H1 (cell line): ENCODE measurements at regions not wholly inside any gene's neighbourhood (a gene's known extent, or its start where the extent isn't known, plus 50 kb on each side); places are given as distances from the start of the nearest gene placed in this dataset.

ENCODE experiments used
- CTCF ChIA-PET: fragments of 300-600 bp; sonication (Branson Sonifier 250); formaldehyde crosslinking; loops from one replicate; lab custom pipeline; 2021; ENCODE audit not compliant: partially characterized antibody; lab: Charles Lee
- POLR2A ChIA-PET: fragments of 300-600 bp; sonication (Branson Sonifier 250); formaldehyde crosslinking; loops from one replicate; lab custom pipeline; 2021; ENCODE audit warnings: inconsistent platforms; ENCODE audit not compliant: partially characterized antibody; lab: Charles Lee
- DNase-seq, 2 experiments: peaks; one replicate each; pipeline versions ENCODE4 v3.0.0 to v3.0.0-alpha.2; 2010 to 2022; ENCODE audit warnings: low spot score in 2 of 2, low read depth in 1 of 2, mixed read lengths in 1 of 2
- FAIRE-seq: peaks from 2 replicates; lab custom pipeline; 2011; peaks lifted over from hg19 to GRCh38; lab: Jason Lieb, UNC
- H2AFZ ChIP-seq: 2 replicates; pipeline ENCODE4 v1.8.1; 2012; ENCODE audit warnings: low read length, inconsistent platforms
- H2AK5ac ChIP-seq: 2 replicates; pipeline ENCODE4 v1.6.1; 2013; ENCODE audit warnings: low read depth, low read length
- H2BK120ac ChIP-seq: replicated peaks from 2 replicates; pipeline ENCODE3; 2013; ENCODE audit warnings: low read depth, low read length, inconsistent platforms
- H2BK12ac ChIP-seq: 2 replicates; pipeline ENCODE4 v1.6.1; 2013; ENCODE audit warnings: low read depth, low read length
- H2BK15ac ChIP-seq: 2 replicates; pipeline ENCODE4 v1.6.1; 2013; ENCODE audit warnings: low read length
- H2BK20ac ChIP-seq: 2 replicates; pipeline ENCODE4 v1.6.1; 2013; ENCODE audit warnings: low read length
- H2BK5ac ChIP-seq: 2 replicates; pipeline ENCODE4 v1.6.1; 2013; ENCODE audit warnings: low read depth, low read length
- H3K14ac ChIP-seq: 2 replicates; pipeline ENCODE4 v1.6.1; 2013; ENCODE audit warnings: inconsistent platforms; ENCODE audit not compliant: insufficient read length
- H3K18ac ChIP-seq: 2 replicates; pipeline ENCODE4 v1.6.1; 2013; ENCODE audit warnings: low read length; ENCODE audit errors: extremely low read depth
- H3K23ac ChIP-seq: 2 replicates; pipeline ENCODE4 v1.6.1; 2013; ENCODE audit warnings: inconsistent platforms; ENCODE audit not compliant: insufficient read length
- H3K23me2 ChIP-seq: 2 replicates; pipeline ENCODE4 v1.6.1; 2013; ENCODE audit warnings: low read depth, low read length
- H3K27ac ChIP-seq: 2 replicates; pipeline ENCODE4 v1.6.1; 2011; ENCODE audit warnings: low read depth, low read length, inconsistent platforms
- H3K27me3 ChIP-seq, 4 experiments: replicated peaks in 1 of 4; 1 replicate in 1 of 4; 2 replicates in 3 of 4; pipeline versions ENCODE4 v1.6.1 to v1.8.1; 2011 to 2013; ENCODE audit warnings: low read length in 3 of 4, mild to moderate bottlenecking in 3 of 4, inconsistent platforms in 2 of 4, mixed read lengths in 2 of 4, moderate library complexity in 1 of 4; ENCODE audit not compliant: control insufficient read depth in 3 of 4, insufficient read depth in 3 of 4; ENCODE audit errors: extremely low read depth in 1 of 4
- H3K36me3 ChIP-seq, 4 experiments: 2 replicates each; pipeline versions ENCODE4 v1.6.1 to v1.8.1; 2011 to 2013; ENCODE audit warnings: mild to moderate bottlenecking in 4 of 4, low read length in 3 of 4, moderate library complexity in 2 of 4, control low read depth in 1 of 4, inconsistent platforms in 1 of 4; ENCODE audit not compliant: insufficient read depth in 4 of 4, control insufficient read depth in 2 of 4
- H3K4ac ChIP-seq: replicated peaks from 2 replicates; pipeline ENCODE3; 2013; ENCODE audit warnings: low read length, low read depth, mixed read lengths, inconsistent platforms; ENCODE audit not compliant: insufficient read length
- H3K4me1 ChIP-seq, 4 experiments: replicated peaks in 1 of 4; 1 replicate in 1 of 4; 2 replicates in 3 of 4; pipeline versions ENCODE4 v1.6.1 to v1.8.1; 2011 to 2013; ENCODE audit warnings: low read length in 3 of 4, inconsistent platforms in 2 of 4, mixed read lengths in 1 of 4; ENCODE audit not compliant: insufficient read depth in 4 of 4, control insufficient read depth in 3 of 4
- H3K4me2 ChIP-seq, 2 experiments: 2 replicates each; pipeline versions ENCODE4 v1.6.1 to v1.8.1; 2011 to 2013; ENCODE audit warnings: low read depth in 2 of 2, low read length in 2 of 2, control low read depth in 1 of 2, inconsistent platforms in 1 of 2, mild to moderate bottlenecking in 1 of 2; ENCODE audit not compliant: insufficient read depth in 1 of 2
- H3K4me3 ChIP-seq, 4 experiments: fragments of 200-600, 300-600 bp in 1 of 4; sonication (generic), shearing (Covaris generic), sonication (Bioruptor Twin) in 1 of 4; 2 replicates each; pipeline versions ENCODE4 v1.5.1 to v1.8.1; 2011 to 2016; ENCODE audit warnings: low read length in 4 of 4, low read depth in 3 of 4, control low read depth in 2 of 4, inconsistent platforms in 2 of 4, mild to moderate bottlenecking in 2 of 4, mixed read lengths in 1 of 4, moderate library complexity in 1 of 4; ENCODE audit not compliant: insufficient read depth in 2 of 4; ENCODE audit errors: extremely low read depth in 1 of 4
- H3K56ac ChIP-seq: replicated peaks from 2 replicates; pipeline ENCODE3; 2013; ENCODE audit warnings: low read depth, mild to moderate bottlenecking, mixed read lengths, low read length, inconsistent platforms; ENCODE audit not compliant: insufficient read length
- H3K79me1 ChIP-seq: 2 replicates; pipeline ENCODE4 v1.6.1; 2013; ENCODE audit warnings: low read depth, low read length, control low read depth
- H3K79me2 ChIP-seq, 2 experiments: 2 replicates each; pipeline versions ENCODE4 v1.6.1 to v1.8.1; 2012 to 2013; ENCODE audit warnings: low read length in 2 of 2, mild to moderate bottlenecking in 2 of 2, inconsistent platforms in 1 of 2; ENCODE audit not compliant: insufficient read depth in 2 of 2, control insufficient read depth in 1 of 2
- H3K9ac ChIP-seq, 4 experiments: replicated peaks in 1 of 4; 1 replicate in 1 of 4; 2 replicates in 3 of 4; pipeline versions ENCODE4 v1.6.1 to v1.8.1; 2011 to 2013; ENCODE audit warnings: low read depth in 3 of 4, low read length in 3 of 4, control low read depth in 2 of 4, mild to moderate bottlenecking in 2 of 4, moderate library complexity in 2 of 4, inconsistent platforms in 1 of 4; ENCODE audit errors: extremely low read depth in 1 of 4
- H3K9me3 ChIP-seq, 2 experiments: 2 replicates each; pipeline versions ENCODE4 v1.6.1 to v1.8.1; 2012 to 2013; ENCODE audit warnings: mild to moderate bottlenecking in 2 of 2, moderate library complexity in 2 of 2, control low read depth in 1 of 2, inconsistent platforms in 1 of 2, low read depth in 1 of 2, low read length in 1 of 2, mixed read lengths in 1 of 2; ENCODE audit not compliant: insufficient read depth in 2 of 2
- H4K20me1 ChIP-seq, 2 experiments: replicated peaks in 1 of 2; 2 replicates each; pipeline versions ENCODE3 to v1.8.1; 2011 to 2013; ENCODE audit warnings: inconsistent platforms in 2 of 2, low read length in 2 of 2, mild to moderate bottlenecking in 1 of 2; ENCODE audit not compliant: insufficient read depth in 2 of 2, control insufficient read depth in 1 of 2
- H4K5ac ChIP-seq: 2 replicates; pipeline ENCODE4 v1.6.1; 2013; ENCODE audit warnings: low read length, low read depth, mixed read lengths, inconsistent platforms; ENCODE audit not compliant: insufficient read length
- H4K8ac ChIP-seq: 2 replicates; pipeline ENCODE4 v1.8.0; 2013; ENCODE audit warnings: mild to moderate bottlenecking, moderate library complexity, low read length, inconsistent platforms; ENCODE audit not compliant: insufficient read depth; ENCODE audit errors: extremely low read depth
- H4K91ac ChIP-seq: replicated peaks from 2 replicates; pipeline ENCODE3; 2013; ENCODE audit warnings: low read length, mixed read lengths, inconsistent platforms; ENCODE audit not compliant: insufficient read length
- ATF2 ChIP-seq: IDR thresholded peaks from 2 replicates; pipeline ENCODE4 v1.6.1; 2012; ENCODE audit warnings: low read length, inconsistent platforms
- BACH1 ChIP-seq: IDR thresholded peaks from 2 replicates; pipeline ENCODE4 v1.6.1; 2012; ENCODE audit warnings: low read length, improper control_type of control experiment
- HDAC2 ChIP-seq, 2 experiments: fragments of 300-600 bp in 1 of 2; sonication (generic) in 1 of 2; IDR thresholded peaks; 2 replicates each; pipeline ENCODE4 v1.6.1; 2011 to 2012; ENCODE audit warnings: low read depth in 2 of 2, low read length in 2 of 2, mild to moderate bottlenecking in 2 of 2, moderate library complexity in 2 of 2, borderline replicate concordance in 1 of 2, inconsistent platforms in 1 of 2
- HDAC6 ChIP-seq: IDR thresholded peaks from one replicate; pipeline ENCODE4 v1.7.1; 2012; ENCODE audit warnings: low read depth, mild to moderate bottlenecking, inconsistent platforms, low read length, moderate library complexity
- NANOG ChIP-seq: IDR thresholded peaks from 2 replicates; pipeline ENCODE4 v1.6.1; 2011; ENCODE audit warnings: low read length, low read depth, mild to moderate bottlenecking, inconsistent platforms; ENCODE audit not compliant: insufficient read depth, poor library complexity, severe bottlenecking
- TAF7 ChIP-seq: optimal IDR thresholded peaks from 2 replicates; pipeline ENCODE3; 2011; ENCODE audit warnings: low read depth, mild to moderate bottlenecking, inconsistent platforms, low read length, moderate library complexity, borderline replicate concordance
- WGBS, 2 experiments: shearing (Covaris generic) in 1 of 2; methylation state at CpG; one replicate each; pipeline versions ENCODE4 v1.1.6 to v1.1.7; 2013 to 2015; ENCODE audit warnings: low lambda C conversion rate in 2 of 2, mixed read lengths in 2 of 2, inconsistent platforms in 1 of 2, low coverage in 1 of 2, missing lambda C conversion rate in 1 of 2; ENCODE audit not compliant: insufficient replicate concordance in 2 of 2, insufficient coverage in 1 of 2, insufficient read length in 1 of 2; ENCODE audit errors: extremely low coverage in 1 of 2, missing lambda C conversion rate in 1 of 2; 5-methylcytosine and 5-hydroxymethylcytosine counted together

DNA sequence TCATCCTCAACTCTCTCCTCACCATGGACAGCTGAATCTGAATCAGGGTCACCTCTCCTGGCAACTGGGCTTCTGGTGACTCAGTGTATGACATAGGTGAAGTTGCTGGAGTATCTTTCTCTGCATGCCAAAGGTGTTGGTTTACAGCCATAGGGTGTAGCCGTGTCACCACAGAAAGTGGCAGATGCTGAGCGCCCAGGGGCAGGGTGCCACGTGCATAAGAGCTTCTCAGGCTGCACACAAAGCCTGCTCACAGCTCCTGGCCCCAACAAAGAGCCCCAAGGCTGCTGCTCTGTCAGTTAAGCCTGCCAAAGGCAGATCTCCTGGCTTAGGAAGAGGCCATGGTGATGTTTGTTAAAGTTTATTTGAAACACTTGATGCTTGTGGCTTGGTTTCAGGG lies 297.7 kb upstream of the WWC1 start:
- H3K23ac ChIP-seq, result no peak overlapping the region
- H3K36me3 ChIP-seq, result no peaks in the 10 kb centered on the region
- H4K5ac ChIP-seq, result no peak overlapping the region
- POLR2A ChIA-PET, result interaction anchor here (1.1 kb wide), 1 partner anchor 41 kb away, joined by 3 read pairs; no protein-coding TSS in a partner anchor
- no peak for DNase-seq
- no peak overlapping the region for H3K9ac ChIP-seq
- no peaks in the 10 kb centered on the region for H3K9me3 ChIP-seq
- H2BK12ac ChIP-seq, result no peak overlapping the region
- no peaks in the 10 kb centered on the region for H3K27me3 ChIP-seq
- H3K4me2 ChIP-seq, result no peak overlapping the region
- no peak overlapping the region for H3K27ac ChIP-seq
- H4K20me1 ChIP-seq, result no peaks in the 10 kb centered on the region
- no peak overlapping the region for H3K4ac ChIP-seq
- H3K79me1 ChIP-seq, result no peaks in the 10 kb centered on the region
- WGBS, 2 experiments, result 88% methylated on average over 3 of the region's 3 CpGs; no CpG with 5 or more reads in 1 of the 2 experiments
- H3K4me3 ChIP-seq, result no peak overlapping the region
- H3K18ac ChIP-seq, result no peak overlapping the region
- H2AK5ac ChIP-seq, result no peak overlapping the region
- H3K79me2 ChIP-seq, result no peaks in the 10 kb centered on the region
- H3K56ac ChIP-seq, result no peak overlapping the region
- TF ChIP-seq HDAC2 (IDR thresholded peaks at IDR 0.05; ENCODE audit: borderline replicate concordance in 1 of 2, low read depth in 2 of 2, low read length in 2 of 2) (no peak), BACH1 (no peak), TAF7 (no peak), ATF2 (no peak), HDAC6 (no peak), NANOG (no peak)
- H2AFZ ChIP-seq, result no peak overlapping the region
- no peak overlapping the region for H4K91ac ChIP-seq
- H2BK20ac ChIP-seq, result no peak overlapping the region
- H2BK5ac ChIP-seq, result no peak overlapping the region
- no peak overlapping the region for H2BK15ac ChIP-seq
- CTCF ChIA-PET, result interaction anchor here (1.4 to 1.8 kb wide), 3 partner anchors 8 to 25 kb away, joined by 3 to 5 read pairs (median 4); no protein-coding TSS in a partner anchor
- 0 out of 2 replicates have a peak overlapping the region, but pooled peaks have one; percentile 6 for H4K8ac ChIP-seq
- H2BK120ac ChIP-seq, result no peak overlapping the region
- FAIRE-seq, result no peak
- no peaks in the 10 kb centered on the region for H3K23me2 ChIP-seq
- no peaks in the 10 kb centered on the region for H3K4me1 ChIP-seq
- H3K14ac ChIP-seq, result no peak overlapping the region
